GM19035 (cell line): ENCODE measurements at regions not wholly inside any gene's neighbourhood (a gene's known extent, or its start where the extent isn't known, plus 50 kb on each side); places are given as distances from the start of the nearest gene placed in this dataset.

Experiments used
- ATAC-seq: cut with Tn5 transposase; IDR thresholded peaks from one replicate; pipeline ENCODE4 v1.9.1; 2021; ENCODE audit not compliant: unreplicated experiment

- ATAC-seq: no peak
Observed at GRCh38 chr4:157803845-157804521, 368.8 kb downstream of the GASK1B start.

GRCh38 chr4:157803421-157803820 lies 369.4 kb downstream of the GASK1B start:
- no peak for ATAC-seq

- ATAC-seq: no peak
Observed at GRCh38 chr4:157795495-157795894, 377.3 kb downstream of the GASK1B start.

- ATAC-seq: no peak
Observed at GRCh38 chr4:157792716-157793115, 380.1 kb downstream of the GASK1B start.

- no peak for ATAC-seq
Observed at GRCh38 chr4:157791236-157791635, 381.6 kb downstream of the GASK1B start.

GRCh38 chr4:157787618-157788017 lies 385.2 kb downstream of the GASK1B start:
- no peak for ATAC-seq

GRCh38 chr4:157781361-157781760 lies 391.5 kb downstream of the GASK1B start:
- no peak for ATAC-seq

GRCh38 chr4:157779081-157779480 lies 393.7 kb downstream of the GASK1B start:
- ATAC-seq: no peak

GRCh38 chr4:157776930-157777528 lies 395.8 kb downstream of the GASK1B start:
- ATAC-seq: no peak

- ATAC-seq: no peak
Observed at GRCh38 chr4:157775971-157776370, 396.9 kb downstream of the GASK1B start.

- ATAC-seq: no peak
Observed at GRCh38 chr4:157772907-157773306, 399.9 kb downstream of the GASK1B start.

- ATAC-seq: no peak
Observed at GRCh38 chr4:157768419-157768818, 404.4 kb downstream of the GASK1B start.

- no peak for ATAC-seq
Observed at GRCh38 chr4:157763490-157763889, 409.3 kb downstream of the GASK1B start.

GRCh38 chr4:157754410-157754809 lies 418.4 kb downstream of the GASK1B start:
- no peak for ATAC-seq

- no peak for ATAC-seq
Observed at GRCh38 chr4:157751631-157752030, 421.2 kb downstream of the GASK1B start.

GRCh38 chr4:157741642-157742041 lies 431.2 kb downstream of the GASK1B start:
- no peak for ATAC-seq

GRCh38 chr4:157739242-157739641 lies 433.6 kb downstream of the GASK1B start:
- ATAC-seq: no peak

- ATAC-seq: no peak
Observed at GRCh38 chr4:157728215-157728614, 444.6 kb downstream of the GASK1B start.

GRCh38 chr4:157727163-157727562 lies 445.7 kb downstream of the GASK1B start:
- no peak for ATAC-seq

- ATAC-seq: no peak
Observed at GRCh38 chr4:157722146-157722545, 450.7 kb downstream of the GASK1B start.

- no peak for ATAC-seq
Observed at GRCh38 chr4:157713342-157713741, 459.5 kb downstream of the GASK1B start.

GRCh38 chr4:157706155-157706554 lies 466.7 kb downstream of the GASK1B start:
- no peak for ATAC-seq

GRCh38 chr4:157702831-157703230 lies 470.0 kb downstream of the GASK1B start:
- ATAC-seq: no peak
